Panc1 (cell line): ENCODE measurements at regions not wholly inside any gene's neighbourhood (a gene's known extent, or its start where the extent isn't known, plus 50 kb on each side); places are given as distances from the start of the nearest gene placed in this dataset.

Source experiments
- POLR2AphosphoS5 ChIP-seq: IDR thresholded peaks from 2 replicates; pipeline ENCODE4 v1.6.1; 2012; ENCODE audit warnings: mild to moderate bottlenecking, low read depth, low read length, moderate library complexity
- TCF7L2 ChIP-seq: IDR thresholded peaks from 2 replicates; pipeline ENCODE4 v1.6.1; 2011; ENCODE audit warnings: mild to moderate bottlenecking, low read depth, low read length, inconsistent platforms
- TF ChIP-seq, protein P1 (sequence below): fragments of 450-650 bp; IDR thresholded peaks from 2 replicates; pipeline ENCODE4 v1.5.1; 2017; ENCODE audit warnings: mild to moderate bottlenecking

DNA sequence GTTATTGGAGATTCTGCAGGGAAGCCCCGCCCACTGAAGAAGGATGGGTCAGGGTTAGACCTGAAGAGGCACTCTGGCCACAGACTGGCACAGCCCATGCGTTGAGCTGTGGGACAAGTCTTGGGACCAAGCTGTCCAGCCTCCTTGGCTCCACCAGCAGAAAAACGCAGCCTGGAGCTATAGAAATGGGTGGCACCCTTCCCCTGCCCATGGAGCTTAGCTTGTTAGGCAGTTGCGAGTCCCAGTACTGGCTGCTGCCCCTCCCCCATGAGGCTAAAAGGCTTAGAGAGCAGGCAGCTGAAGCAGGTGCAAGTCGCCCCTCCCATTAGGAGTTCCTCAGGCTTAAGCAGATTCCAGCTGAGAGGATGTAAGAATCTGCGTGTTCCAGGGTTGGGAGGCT lies 1124.0 kb upstream of the TMEM132C start:
- TF ChIP-seq, protein P1, sequence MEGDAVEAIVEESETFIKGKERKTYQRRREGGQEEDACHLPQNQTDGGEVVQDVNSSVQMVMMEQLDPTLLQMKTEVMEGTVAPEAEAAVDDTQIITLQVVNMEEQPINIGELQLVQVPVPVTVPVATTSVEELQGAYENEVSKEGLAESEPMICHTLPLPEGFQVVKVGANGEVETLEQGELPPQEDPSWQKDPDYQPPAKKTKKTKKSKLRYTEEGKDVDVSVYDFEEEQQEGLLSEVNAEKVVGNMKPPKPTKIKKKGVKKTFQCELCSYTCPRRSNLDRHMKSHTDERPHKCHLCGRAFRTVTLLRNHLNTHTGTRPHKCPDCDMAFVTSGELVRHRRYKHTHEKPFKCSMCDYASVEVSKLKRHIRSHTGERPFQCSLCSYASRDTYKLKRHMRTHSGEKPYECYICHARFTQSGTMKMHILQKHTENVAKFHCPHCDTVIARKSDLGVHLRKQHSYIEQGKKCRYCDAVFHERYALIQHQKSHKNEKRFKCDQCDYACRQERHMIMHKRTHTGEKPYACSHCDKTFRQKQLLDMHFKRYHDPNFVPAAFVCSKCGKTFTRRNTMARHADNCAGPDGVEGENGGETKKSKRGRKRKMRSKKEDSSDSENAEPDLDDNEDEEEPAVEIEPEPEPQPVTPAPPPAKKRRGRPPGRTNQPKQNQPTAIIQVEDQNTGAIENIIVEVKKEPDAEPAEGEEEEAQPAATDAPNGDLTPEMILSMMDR, result no peak
- no peak for TF ChIP-seq POLR2AphosphoS5
- TF ChIP-seq TCF7L2, result no peak
